ENCODE measurements at regions not wholly inside any gene's neighbourhood (a gene's known extent, or its start where the extent isn't known, plus 50 kb on each side); places are given as distances from the start of the nearest gene placed in this dataset.

DNA sequence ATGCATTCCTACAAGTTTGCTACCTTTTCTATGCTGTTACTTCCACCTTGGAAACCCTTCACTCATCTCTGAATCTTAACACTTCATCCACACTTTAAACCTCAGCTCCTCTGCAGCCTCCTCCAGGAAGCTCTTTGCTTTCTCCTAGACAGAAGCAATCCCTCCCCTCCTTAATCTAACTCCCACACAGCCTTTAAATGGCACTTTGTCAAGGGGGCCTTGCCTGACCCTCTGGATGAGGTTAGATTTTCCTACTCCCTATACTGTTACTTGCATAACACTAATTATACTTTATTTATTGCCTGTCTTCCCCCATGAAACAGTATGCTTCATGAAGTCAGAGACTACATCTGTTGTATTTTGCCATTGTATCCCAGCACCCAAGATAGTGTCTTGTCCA is 394.6 kb downstream of the MED13L start:
- Histone ChIP-seq H3K9me3 (ENCODE audit: insufficient read depth, low read depth, low read length) (no peaks in the 10 kb centered on the region), H3K4me1 (ENCODE audit: insufficient read depth, low read length, poor library complexity, severe bottlenecking) (no peaks in the 10 kb centered on the region), H3K9ac (ENCODE audit: low read depth, low read length, poor library complexity, severe bottlenecking) (no peak overlapping the region), H3K36me3 (ENCODE audit: insufficient read depth, low read length) (no peaks in the 10 kb centered on the region), H3F3A (ENCODE audit: low read depth) (no peaks in the 10 kb centered on the region), H3K4me3 (ENCODE audit: low read length, poor library complexity, severe bottlenecking) (no peak overlapping the region), H3K79me2 (ENCODE audit: insufficient read depth, low read length) (no peaks in the 10 kb centered on the region), H3K4me2 (ENCODE audit: low read depth, low read length, poor library complexity, severe bottlenecking) (no peak overlapping the region), H2AFZ (ENCODE audit: low read length) (no peak overlapping the region), H3K27me3 (ENCODE audit: insufficient read depth, low read length, poor library complexity, severe bottlenecking) (no peaks in the 10 kb centered on the region), H4K20me1 (ENCODE audit: insufficient read depth, low read length, poor library complexity, severe bottlenecking) (no peaks in the 10 kb centered on the region), H3K9me2 (replicated peaks; ENCODE audit: low read depth, low read length) (no peaks in the 10 kb centered on the region)
- TF ChIP-seq EZH2phosphoT487 (IDR thresholded peaks at IDR 0.05; ENCODE audit: borderline replicate concordance), result no peak
- TF ChIP-seq, protein P1, sequence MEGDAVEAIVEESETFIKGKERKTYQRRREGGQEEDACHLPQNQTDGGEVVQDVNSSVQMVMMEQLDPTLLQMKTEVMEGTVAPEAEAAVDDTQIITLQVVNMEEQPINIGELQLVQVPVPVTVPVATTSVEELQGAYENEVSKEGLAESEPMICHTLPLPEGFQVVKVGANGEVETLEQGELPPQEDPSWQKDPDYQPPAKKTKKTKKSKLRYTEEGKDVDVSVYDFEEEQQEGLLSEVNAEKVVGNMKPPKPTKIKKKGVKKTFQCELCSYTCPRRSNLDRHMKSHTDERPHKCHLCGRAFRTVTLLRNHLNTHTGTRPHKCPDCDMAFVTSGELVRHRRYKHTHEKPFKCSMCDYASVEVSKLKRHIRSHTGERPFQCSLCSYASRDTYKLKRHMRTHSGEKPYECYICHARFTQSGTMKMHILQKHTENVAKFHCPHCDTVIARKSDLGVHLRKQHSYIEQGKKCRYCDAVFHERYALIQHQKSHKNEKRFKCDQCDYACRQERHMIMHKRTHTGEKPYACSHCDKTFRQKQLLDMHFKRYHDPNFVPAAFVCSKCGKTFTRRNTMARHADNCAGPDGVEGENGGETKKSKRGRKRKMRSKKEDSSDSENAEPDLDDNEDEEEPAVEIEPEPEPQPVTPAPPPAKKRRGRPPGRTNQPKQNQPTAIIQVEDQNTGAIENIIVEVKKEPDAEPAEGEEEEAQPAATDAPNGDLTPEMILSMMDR (conservative IDR thresholded peaks at IDR 0.05; ENCODE audit: low read length), result no peak

DNA sequence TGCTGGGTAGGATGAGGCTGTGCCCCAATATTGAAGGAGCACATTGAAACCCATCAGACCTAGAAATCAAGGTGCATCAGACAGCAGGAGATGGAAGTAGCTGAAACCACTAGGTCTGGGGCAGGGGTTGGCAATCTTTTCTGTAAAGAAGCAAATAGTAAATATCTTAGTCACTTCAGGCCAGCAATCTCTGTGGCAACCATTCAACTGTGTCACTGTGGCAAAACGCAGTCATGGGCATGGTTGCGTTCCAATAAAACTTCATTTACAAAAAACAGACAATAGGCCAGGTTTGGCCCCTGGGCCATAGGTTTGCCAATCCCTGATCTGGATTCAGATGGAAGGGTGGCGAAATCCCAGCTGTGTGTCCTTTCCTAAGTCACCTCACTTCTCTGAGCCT is 397.3 kb downstream of the MED13L start:
- TF ChIP-seq, protein P1 (conservative IDR thresholded peaks at IDR 0.05; ENCODE audit: low read length), result no peak
- TF ChIP-seq EZH2phosphoT487 (IDR thresholded peaks at IDR 0.05; ENCODE audit: borderline replicate concordance), result no peak
- no peaks in the 10 kb centered on the region for H3K9me2 ChIP-seq (replicated peaks; ENCODE audit: low read depth, low read length)
- no peak overlapping the region for H2AFZ ChIP-seq (ENCODE audit: low read length)
- no peaks in the 10 kb centered on the region for H3K36me3 ChIP-seq (ENCODE audit: insufficient read depth, low read length)
- no peaks in the 10 kb centered on the region for H3K4me1 ChIP-seq (ENCODE audit: insufficient read depth, low read length, poor library complexity, severe bottlenecking)
- no peak overlapping the region for H3K4me2 ChIP-seq (ENCODE audit: low read depth, low read length, poor library complexity, severe bottlenecking)
- H3K4me3 ChIP-seq (ENCODE audit: low read length, poor library complexity, severe bottlenecking), result no peak overlapping the region
- no peaks in the 10 kb centered on the region for H3F3A ChIP-seq (ENCODE audit: low read depth)
- no peaks in the 10 kb centered on the region for H3K9me3 ChIP-seq (ENCODE audit: insufficient read depth, low read depth, low read length)
- no peak overlapping the region for H3K9ac ChIP-seq (ENCODE audit: low read depth, low read length, poor library complexity, severe bottlenecking)
- no peaks in the 10 kb centered on the region for H3K27me3 ChIP-seq (ENCODE audit: insufficient read depth, low read length, poor library complexity, severe bottlenecking)
- H3K79me2 ChIP-seq (ENCODE audit: insufficient read depth, low read length), result no peaks in the 10 kb centered on the region
- H4K20me1 ChIP-seq (ENCODE audit: insufficient read depth, low read length, poor library complexity, severe bottlenecking), result no peaks in the 10 kb centered on the region

DNA sequence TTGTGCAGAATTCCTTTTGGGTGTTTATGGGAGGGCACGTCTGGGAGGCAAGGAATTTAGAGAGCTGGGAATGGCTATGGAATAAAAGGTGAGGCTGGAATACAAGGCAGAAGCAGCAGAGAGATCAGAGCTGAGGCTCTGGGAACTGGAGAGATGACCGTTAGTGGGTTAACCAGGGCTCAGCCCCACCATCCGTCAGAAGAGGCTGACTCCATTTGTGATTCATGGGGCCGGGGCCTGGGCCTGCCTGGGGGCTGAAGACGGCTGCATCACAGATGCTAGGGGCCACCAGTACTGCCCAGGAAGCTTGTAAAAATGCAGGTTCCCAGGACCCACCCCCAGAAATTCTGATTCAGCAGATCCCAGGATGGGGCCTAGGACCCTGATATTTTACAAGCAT is 398.1 kb downstream of the MED13L start:
- H4K20me1 ChIP-seq (ENCODE audit: insufficient read depth, low read length, poor library complexity, severe bottlenecking), result no peaks in the 10 kb centered on the region
- H3K27me3 ChIP-seq (ENCODE audit: insufficient read depth, low read length, poor library complexity, severe bottlenecking), result no peaks in the 10 kb centered on the region
- no peak for TF ChIP-seq EZH2phosphoT487 (IDR thresholded peaks at IDR 0.05; ENCODE audit: borderline replicate concordance)
- TF ChIP-seq, protein P1 (conservative IDR thresholded peaks at IDR 0.05; ENCODE audit: low read length), result no peak
- no peaks in the 10 kb centered on the region for H3K4me1 ChIP-seq (ENCODE audit: insufficient read depth, low read length, poor library complexity, severe bottlenecking)
- no peaks in the 10 kb centered on the region for H3K9me2 ChIP-seq (replicated peaks; ENCODE audit: low read depth, low read length)
- no peak overlapping the region for H3K4me2 ChIP-seq (ENCODE audit: low read depth, low read length, poor library complexity, severe bottlenecking)
- H3K36me3 ChIP-seq (ENCODE audit: insufficient read depth, low read length), result no peaks in the 10 kb centered on the region
- H2AFZ ChIP-seq (ENCODE audit: low read length), result no peak overlapping the region
- H3F3A ChIP-seq (ENCODE audit: low read depth), result no peaks in the 10 kb centered on the region
- H3K9me3 ChIP-seq (ENCODE audit: insufficient read depth, low read depth, low read length), result no peaks in the 10 kb centered on the region
- no peak overlapping the region for H3K4me3 ChIP-seq (ENCODE audit: low read length, poor library complexity, severe bottlenecking)
- H3K79me2 ChIP-seq (ENCODE audit: insufficient read depth, low read length), result no peaks in the 10 kb centered on the region
- H3K9ac ChIP-seq (ENCODE audit: low read depth, low read length, poor library complexity, severe bottlenecking), result no peak overlapping the region

Data from Loucy (cell line).